NCI-H2029 (cell line): ENCODE measurements at regions not wholly inside any gene's neighbourhood (a gene's known extent, or its start where the extent isn't known, plus 50 kb on each side); places are given as distances from the start of the nearest gene placed in this dataset.
A peak's percentile ranks its signal among the peaks of the same experiment; 100 is the strongest.
"Not testable (repeated sequence)": the region's sequence is repeated elsewhere in the genome, so short reads cannot be mapped to it uniquely, and the experiment has no call there.

Experiments
- DNase-seq: peaks from one replicate; lab custom pipeline; 2025; lab: John Stamatoyannopoulos, UW

DNA sequence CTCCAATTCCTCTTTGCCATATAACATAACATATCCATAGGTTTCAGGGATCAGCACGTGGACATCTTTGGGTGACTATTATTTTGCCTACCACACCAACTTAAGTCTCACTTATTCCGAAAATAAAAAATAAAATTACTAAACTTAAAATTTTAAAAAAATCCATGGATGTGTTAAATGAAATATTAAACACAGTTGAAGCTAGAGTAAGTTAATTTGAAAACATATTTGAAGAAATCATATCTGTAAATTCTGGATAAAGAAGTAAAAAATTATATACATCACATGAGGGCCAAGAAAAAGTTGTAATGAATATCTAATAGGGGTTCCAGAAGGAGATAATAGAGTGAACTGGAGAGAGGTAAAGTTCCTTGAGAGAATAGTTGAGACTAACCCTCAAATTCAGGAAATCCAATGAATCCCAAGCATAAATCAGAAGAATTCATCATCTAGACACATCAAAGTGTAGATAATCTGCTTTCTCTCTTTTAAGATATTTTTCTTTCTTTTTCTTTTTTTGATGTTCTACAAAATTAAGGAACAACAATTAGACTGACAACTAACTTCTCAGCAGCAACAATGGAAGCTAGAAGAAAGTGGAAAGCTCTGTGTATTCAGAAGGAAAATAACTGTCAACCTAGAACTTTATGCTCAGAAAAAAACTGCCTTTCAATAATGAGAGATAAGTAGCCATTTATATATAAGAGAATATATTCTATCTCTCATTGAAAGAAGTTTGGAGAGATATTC, 147.4 kb downstream of the ABHD5 start:
- no peak for DNase-seq

DNA sequence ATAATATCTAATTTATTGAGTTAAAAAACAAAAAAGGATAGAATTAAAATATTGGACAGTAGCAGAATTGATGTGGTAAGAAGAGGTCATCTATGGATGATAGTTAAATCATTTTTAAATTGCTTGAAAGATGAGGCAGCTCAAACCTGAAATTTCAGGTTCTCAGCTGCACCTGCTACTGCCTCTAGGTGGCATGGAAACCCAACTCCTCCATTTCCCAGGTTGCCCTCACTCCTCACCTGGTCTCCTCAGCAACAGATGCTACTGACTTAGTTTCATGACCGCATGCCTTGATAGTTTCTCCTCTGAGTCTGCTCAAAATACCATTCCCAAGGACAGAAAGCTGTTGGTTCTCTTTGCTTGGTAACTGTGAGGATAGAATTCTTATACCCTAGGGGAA, 148.1 kb downstream of the ABHD5 start:
- no peak for DNase-seq

DNA sequence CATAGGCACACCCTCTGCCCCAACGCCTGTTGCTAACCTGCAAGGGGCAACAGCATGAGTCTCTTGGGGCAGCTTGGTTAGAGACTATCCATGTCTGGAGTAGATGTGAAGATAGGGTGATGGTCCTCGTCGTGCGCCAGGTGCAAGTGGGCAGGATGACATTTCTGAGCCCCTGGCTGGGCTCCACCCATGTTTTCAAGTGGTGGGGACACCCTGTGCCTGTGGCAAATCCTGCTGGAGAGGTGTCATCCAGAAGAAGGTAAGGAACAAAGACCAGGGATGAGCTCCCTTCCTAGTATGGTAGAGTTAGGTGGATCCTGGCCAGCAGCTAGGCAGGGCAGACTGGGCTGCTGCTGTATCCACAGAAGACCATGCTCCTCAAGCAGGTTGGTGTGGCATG, 152.6 kb downstream of the ABHD5 start:
- no peak for DNase-seq

DNA sequence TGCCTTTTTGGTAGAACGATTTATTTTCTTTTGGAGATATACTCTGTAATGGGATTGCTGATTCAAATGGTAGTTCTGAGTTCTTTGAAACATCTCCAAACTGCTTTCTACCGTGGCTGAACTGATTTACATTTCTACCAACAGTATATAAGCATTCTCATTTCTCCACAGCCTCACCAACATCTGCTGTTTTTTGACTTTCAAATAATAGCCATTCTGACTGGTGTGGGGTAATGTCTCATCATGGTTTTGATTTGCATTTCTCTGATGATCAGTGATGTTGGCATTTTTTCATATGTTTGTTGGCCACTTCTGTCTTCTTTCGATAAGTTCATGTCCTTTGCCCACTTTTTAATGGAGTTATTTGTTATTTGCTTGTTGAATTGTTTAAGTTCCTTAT, 154.0 kb downstream of the ABHD5 start:
- no peak for DNase-seq

DNA sequence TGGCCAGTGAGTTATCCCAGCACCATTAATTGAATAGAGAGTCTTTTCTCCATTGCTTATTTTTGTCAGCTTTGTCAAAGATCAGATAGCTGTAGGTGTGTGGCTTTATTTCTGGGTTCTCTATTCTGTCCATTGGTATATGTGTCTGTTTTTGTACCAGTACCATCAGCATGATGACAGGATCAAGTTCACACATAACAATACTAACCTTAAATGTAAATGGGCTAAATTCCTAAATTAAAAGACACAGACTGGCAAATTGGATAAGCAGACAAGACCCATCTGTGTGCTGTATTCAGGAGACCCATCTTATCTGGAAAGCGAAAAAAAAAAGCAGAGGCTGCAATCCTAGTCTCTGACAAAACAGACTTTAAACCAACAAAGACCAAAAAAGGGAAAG, 154.8 kb downstream of the ABHD5 start:
- DNase-seq: not testable (repeated sequence)

DNA sequence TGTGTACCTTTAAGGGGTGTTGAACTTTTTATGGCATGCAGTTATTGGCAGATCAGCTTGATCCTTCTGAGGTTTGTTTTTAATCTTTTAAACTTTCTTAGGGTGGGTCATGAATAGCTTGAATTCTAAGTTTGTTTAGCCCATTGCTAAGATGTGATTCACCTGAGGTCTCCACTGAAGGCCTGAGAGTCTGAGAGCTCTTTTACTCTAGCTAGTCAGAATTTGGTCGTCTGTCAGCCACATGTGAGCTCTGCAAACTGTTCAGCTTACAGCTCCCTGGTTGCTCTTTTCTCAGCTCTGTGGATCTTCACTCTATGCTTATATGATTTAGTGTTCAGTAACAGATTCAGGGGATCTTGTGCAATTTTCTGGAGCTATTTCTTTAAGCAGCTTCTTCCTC, 161.3 kb downstream of the ABHD5 start:
- no peak for DNase-seq

DNA sequence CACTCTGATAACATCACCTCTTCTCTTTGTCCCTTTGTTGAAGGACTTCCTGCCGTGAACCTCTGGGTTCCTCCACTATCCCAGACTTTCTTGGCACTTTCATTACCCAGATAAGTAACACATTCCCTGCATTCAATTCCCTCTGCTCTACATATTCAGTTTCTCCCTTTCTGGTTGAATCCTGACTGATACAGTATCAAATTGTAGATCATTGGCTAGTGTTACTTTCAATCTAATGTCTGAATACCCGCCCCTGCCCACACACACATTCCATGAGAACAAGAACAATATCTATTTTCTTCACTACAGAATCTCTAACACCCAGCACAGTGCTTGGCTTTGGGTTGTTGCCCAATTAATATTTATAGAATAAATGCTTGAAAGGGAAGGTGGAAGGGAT, 163.5 kb downstream of the ABHD5 start:
- no peak for DNase-seq

DNA sequence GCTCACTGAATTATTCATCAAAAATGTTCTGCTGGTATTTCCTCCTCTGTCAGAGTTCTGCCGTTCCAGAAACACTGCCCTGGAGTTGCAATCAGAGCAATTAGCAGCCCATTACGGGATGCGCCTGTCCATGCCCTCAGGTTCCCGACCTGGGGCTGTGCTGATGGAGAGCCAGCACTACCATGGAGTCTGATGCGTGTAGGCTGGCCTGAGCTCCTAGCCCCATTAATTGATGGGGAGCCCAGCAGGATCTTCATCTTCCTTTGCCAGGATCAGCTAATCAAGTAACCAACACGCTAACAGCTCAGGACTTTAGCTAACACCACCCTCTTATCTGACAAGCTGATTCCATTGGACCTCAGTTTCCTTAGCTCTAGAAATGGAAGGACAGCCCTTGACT, 164.2 kb downstream of the ABHD5 start:
- DNase-seq: no peak

DNA sequence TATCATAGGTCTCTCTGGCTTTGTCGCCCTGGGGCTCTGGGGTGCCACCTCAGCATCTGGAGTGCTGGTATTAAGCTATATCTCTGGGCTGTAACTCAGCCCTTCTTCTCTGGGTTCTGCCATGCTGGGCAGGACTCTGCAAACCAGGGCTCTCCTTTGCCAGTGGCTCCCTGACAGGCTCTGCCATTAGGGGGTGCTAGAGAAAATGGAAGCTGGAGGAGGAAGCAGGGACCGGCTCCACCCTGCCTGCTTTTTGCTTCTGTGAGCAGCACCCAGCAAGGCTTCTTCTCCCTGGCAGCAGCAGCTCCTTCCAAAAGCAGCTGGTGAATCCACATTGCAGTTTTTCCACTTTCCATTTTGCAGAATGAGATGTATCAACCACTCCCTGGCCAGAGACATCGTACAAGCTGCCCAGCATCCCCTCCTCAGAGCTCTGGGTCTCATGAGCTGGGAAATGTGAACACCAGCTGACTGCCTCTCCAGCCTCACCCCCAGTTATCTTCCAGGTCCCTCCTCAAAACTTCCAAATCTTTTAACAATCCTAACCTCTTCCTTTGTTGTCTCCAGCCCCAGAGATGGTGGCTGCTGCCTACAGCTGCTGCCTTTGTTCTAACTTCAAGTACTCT, 165.0 kb downstream of the ABHD5 start:
- peak; percentile 48 for DNase-seq

DNA sequence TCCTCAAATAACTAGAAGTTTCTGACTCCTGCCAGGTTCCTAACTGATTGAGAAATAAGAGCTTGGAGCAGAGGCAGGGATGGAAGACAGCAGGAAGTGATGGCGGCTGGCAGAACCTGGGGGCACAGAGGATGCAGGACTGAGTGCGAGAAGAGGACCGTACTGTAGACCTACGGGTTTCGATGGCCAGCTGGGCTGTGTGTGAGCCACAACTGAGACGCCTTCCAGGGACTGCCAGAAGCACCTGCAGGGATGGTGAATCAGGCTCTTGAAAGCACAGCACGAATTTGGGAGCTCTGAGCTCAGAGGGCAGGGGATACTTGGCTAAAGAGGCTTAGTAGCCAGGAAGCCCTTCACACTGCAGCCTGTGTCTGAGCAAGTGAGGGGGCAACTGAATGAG, 165.6 kb downstream of the ABHD5 start:
- DNase-seq: no peak

DNA sequence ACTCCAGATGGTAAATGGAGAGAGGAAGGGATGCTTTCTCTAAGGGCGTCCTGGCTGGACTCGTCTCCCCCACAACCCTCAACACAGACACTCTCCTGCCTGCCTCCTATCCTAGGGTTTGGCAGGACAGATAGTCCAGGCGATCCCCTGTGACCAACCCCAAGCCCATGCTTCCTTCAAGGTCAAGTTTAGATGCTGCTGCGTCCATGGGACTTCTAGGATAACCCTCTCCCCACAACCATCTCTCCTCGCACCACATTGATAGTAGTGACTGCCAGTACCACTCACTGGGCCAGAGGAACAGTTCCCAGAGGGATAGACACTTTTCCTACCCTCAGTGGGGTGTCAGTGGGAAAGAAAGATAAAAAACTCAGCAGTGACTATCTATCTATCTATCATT, 166.0 kb downstream of the ABHD5 start:
- no peak for DNase-seq

DNA sequence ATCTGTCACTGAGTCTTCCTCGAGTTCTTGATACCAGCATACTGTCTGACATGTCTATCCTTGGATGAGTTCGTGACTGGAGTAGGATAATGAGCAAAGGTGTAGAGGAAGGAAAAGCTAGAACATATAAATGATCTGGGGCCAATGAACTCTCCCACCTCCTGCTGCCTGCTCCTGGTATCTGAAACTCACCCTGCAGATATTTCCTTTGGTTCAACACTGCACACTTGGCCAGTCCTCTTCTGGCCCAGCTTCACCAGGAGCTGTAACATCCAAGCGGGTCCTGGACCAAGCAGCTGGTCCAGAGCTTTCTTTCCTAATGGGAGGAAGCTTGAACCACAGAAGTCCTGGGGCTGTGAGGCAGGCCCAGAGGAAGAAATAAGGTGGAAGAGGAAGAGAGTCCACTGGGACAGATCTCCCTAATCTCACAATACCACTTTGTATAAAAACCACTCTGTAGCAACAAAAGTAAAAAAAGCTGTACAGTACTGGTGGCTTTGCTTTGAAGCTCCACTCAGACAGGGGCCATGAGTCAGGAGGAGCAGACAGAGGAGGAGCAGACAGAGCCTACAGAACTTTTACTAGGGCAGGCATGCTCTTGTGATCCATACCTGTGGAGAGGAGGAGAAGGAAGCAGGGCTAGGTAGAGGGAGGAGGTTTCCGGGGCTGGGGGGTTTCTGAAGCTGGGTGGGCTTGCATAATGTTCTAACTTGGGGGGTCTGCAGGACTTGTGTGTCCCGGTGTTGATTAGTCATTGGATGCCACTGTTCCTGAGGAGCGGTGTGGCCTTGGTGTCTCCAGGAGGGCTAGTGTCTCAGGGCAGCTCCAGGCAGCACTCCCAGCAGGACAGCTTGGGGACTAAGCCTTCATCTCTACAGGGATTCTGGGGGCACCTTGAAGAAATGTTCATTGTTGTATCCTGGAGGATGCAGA, 166.9 kb downstream of the ABHD5 start:
- no peak for DNase-seq

DNA sequence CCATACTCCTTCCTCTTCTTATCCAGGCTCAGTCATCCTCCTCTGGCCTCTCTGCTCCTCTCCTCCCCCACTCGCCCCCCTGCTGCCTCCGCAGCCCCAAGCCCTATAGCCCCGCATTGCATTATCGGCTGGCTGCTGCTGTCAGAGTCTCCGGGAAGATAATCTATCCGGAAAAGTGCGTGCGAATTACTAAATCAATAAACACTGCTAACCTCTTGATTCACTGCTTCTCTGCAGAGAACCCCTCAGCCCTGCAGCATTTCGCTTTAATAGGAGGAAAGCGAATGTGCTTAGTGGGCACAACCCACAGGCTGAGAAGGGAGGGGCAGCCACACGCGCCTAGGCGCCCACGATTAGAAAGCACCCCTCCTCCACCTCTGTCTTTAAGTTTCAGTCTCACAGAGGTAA, 167.6 kb downstream of the ABHD5 start:
- no peak for DNase-seq

DNA sequence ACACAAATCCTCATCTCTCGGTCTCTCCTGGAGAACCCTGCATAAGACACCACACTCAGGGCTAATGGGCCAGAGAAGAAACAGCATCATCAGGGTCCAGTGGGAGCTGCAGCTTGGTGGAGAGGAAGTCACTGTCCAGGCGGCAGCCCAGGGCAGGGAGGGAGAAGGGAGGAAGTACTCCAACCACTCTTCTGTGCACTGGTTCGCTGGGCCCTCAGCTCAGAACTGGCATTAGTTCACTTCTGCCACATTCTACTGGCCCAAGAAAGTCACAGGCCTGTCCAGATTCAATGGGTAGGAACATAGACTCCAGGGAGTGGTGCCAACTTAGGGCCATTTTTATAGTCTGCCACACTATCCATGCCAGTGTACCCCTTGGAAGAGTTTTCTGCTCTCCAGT, 169.0 kb downstream of the ABHD5 start:
- no peak for DNase-seq

DNA sequence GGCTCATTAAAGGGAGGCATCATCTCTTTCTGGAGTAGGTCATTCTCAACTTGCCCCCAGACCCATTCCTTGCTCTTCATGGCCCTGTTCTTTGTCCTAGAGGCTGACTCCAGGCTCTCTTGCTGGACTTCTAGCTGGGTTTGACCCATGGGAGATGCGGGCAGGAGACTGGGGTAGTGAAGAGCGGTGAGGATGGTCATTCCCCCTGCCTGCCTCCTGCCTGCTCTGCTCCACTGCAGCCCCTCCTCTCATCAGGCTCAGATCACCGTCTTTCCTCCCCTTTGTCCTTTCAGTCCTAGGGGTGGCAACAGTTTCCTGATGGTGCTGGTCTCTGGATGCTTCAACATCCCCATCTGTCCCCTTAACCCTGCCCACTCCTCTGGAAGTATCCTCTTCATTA, 170.9 kb downstream of the ABHD5 start:
- DNase-seq: no peak

DNA sequence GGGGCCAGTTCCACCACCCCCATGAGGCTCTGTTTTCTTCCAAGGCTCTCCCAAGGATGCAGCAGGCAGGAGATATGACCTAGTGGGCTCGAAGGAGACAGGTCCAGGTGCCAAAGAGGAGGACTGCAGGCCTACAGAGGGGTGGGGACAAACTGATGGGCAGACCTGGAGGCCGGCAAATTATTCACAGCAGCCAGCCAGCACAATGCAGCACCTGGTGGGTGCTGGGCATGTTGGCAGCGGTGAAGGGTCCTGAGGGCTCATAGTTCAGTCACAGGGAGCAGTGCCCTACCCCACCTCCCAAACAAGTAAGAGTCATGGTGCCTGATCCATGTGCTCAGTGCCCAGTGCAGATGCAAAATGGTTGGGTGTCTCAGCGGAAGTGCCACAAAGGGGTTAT, 171.7 kb downstream of the ABHD5 start:
- DNase-seq: no peak

DNA sequence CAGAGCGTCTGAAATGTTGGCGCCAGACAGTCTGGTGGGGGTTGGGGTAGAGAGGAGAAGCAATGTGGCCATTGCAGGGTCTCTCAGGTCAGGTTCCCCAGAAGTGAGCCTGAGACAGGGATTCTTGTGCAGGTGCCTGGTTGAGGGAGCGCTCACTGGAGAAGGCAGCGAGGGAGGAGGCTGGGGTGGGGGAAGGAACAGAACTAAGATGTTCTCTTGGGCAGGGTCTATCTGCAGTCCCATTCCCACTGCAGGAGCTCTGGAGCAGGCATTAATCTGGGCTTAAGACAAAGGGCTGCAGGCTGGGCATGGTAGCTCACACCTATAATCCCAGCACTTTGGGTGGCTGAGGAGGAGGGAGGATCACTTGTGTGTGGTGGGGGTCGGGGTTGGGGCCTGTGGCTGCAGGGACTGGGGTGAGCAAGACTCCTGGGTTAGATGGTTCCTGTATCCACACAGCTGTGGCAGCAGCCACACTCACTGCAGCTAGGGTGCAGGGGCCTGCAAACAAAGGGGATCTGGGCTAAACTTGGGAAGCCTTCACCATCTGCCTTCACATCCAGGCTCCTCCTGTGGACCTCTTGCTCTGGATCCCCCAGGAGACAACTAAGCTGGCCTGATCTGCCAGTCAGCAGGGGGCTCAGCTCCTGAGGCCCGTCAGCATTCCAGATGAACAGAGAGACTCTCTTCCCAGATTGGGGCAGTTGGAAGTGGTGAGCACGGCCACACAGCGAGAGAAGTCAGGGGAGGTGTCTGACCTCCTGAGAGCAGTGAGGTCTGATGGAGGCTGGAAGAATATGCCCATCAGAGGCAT, 172.5 kb downstream of the ABHD5 start:
- DNase-seq: no peak

DNA sequence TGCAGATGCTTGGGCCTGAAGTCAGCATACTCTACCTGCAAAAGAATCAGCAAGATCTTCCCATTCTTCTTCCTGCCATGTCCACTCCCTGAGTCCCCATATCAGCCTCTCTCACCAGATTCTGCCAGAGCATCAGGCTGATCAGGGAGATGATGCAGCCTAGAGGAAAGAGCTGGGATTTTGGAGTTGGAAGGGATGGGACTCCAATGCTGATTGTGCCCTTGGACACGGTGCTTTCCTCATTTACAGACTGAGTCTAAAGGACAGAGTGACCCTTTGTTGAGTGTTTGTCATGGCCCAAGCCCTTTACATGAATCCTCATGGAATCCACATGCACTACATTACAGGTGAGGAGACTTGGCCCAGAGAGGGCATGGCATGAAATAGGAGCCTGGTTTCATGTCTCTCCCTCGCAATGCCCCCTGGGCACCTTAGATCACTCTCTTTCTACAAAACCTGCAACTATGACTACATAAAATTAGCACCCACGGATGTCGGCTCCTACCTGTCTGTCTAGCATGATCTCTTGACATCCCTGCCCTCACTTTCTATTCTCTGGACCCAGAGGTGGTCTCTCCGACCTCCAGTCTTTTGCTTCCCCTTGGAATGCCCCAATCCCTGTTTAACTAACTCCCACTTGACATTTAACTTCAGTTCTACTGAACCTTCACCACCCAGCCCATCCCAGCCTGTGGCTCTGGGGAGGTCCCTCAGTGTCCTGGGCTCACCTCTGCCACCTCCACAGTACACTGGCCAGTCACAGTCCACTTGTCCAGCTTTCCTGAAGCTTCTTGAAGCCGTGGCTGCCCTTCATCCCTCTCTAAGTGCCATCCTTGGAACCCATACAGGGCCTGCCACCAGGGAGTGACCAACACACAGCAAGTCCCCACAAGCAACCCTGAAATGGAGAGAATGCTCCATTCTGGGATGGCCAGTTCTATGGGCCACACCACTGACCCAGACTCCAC, 173.5 kb downstream of the ABHD5 start:
- no peak for DNase-seq

DNA sequence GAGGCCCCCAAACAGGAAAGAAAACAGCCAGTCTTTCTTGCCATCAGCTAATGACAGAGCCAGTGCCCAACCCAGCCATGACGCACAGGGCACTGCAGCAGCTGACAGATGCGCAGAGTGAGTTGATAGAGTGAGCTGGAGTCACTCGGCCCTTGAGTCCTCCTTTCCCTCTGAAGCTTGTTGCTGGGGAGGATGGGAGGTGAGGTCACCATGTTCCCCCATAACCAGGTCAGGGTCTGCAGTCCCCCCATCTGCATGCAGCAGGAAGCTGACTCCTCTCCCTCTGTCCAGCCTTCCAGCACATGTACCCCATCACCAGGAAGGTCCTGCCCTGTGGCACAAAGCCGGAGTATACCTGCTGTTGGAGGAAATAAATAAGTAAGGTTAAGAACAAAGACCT, 174.6 kb downstream of the ABHD5 start:
- DNase-seq: no peak

DNA sequence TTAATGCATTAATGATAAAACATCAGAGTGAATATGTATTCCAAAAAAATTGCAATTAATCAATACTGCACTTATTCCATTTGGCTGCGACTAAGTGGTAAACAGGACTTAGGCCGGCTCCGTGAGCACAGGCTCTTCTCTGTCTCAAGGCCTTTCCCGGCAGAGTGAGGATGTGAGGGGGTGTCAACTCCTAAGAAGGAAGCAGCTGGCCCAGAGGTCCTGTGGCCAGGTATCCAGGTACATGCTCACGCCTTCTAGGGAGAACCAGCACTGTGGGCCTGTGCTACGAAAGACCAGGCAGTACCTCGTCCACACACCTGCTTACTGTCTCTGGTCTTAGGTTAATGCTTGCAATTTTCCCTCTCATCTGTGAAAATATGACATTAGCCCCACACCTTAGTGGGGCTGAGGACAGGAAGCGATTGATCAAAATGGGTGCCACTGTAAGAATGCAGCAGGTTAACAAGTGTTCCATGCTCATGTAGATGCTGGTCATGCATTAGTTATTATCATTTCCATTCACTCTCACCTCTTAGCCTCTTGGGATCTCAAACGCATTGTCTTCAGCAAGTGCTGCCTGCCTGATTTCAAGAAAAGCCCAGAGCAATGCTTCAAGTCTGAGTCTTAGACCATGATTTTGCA, 175.3 kb downstream of the ABHD5 start:
- DNase-seq: no peak
